SK-MEL-5 (cell line): ENCODE measurements at regions not wholly inside any gene's neighbourhood (a gene's known extent, or its start where the extent isn't known, plus 50 kb on each side); places are given as distances from the start of the nearest gene placed in this dataset.

Experiments used
- small RNA-seq, 2 experiments: library from RNA; depleted of rRNA; stranded (forward); fragments of <200 nt; gene quantifications; one replicate each; pipeline ENCODE3, GENCODE V24; 2014

Small RNA genes in the stretch of these regions (small RNA-seq; reads per million reads assigned to genes)
- 0 reads per million in 2 experiments for gene AC022140.2
- gene AC106754.2 = 0 reads per million in 2 experiments
- 0 reads per million in 2 experiments for gene BTG4P1
- gene RF00019 = 0 reads per million in 2 experiments
- 0 reads per million in 2 experiments for gene RF00070
- gene RNU6-374P = 0 reads per million in 2 experiments
